HepG2 (cell line): ENCODE measurements at regions not wholly inside any gene's neighbourhood (a gene's known extent, or its start where the extent isn't known, plus 50 kb on each side); places are given as distances from the start of the nearest gene placed in this dataset.

ENCODE experiments used
- ATAC-seq: fragments of 200-7000 bp; cut with Tn5 transposase; 3 replicates; pipeline ENCODE4 v1.9.1; 2020; ENCODE audit warnings: mild to moderate bottlenecking, moderate library complexity
- BruUV-seq: library from RNA; stranded (reverse); fragments of 400-500 nt; replicated peaks from 2 replicates; lab custom pipeline; 2021; lab: Mats Ljungman, UMichigan
- CTCF ChIA-PET: fragments of 300-600 bp; formaldehyde crosslinking; extraction: SDS; loops from one replicate; lab custom pipeline; 2021; ENCODE audit warnings: low total read pairs, inconsistent platforms, low intra/inter-chr PET ratio; lab: Yijun Ruan, JAX
- POLR2A ChIA-PET: fragments of 350-600 bp; sonication (Branson Sonifier 250); formaldehyde crosslinking; loops from one replicate; lab custom pipeline; 2020; ENCODE audit warnings: antibody characterized with exemption, inconsistent platforms; lab: Yijun Ruan, JAX
- DNase-seq: peaks from one replicate; pipeline ENCODE4 v3.0.0-alpha.2; 2015; ENCODE audit warnings: low spot score
- FAIRE-seq: peaks from 3 replicates; lab custom pipeline; 2011; peaks lifted over from hg19 to GRCh38; lab: Jason Lieb, UNC
- H2AFZ ChIP-seq: one replicate; pipeline ENCODE4 v1.6.1; 2011; ENCODE audit warnings: low read length, inconsistent platforms
- H3K27ac ChIP-seq: fragments of 300-600 bp; 3 replicates; pipeline ENCODE4 v1.8.0; 2011; ENCODE audit warnings: mixed run types, mild to moderate bottlenecking, mixed read lengths, low read length, inconsistent platforms; ENCODE audit not compliant: insufficient read depth; ENCODE audit errors: extremely low read length
- H3K27me3 ChIP-seq, 2 experiments: fragments of 200-600 bp in 1 of 2; 2 replicates in 1 of 2; 3 replicates in 1 of 2; pipeline versions ENCODE4 v1.6.0 to v1.8.0; 2011; ENCODE audit warnings: low read length in 2 of 2, mild to moderate bottlenecking in 2 of 2, moderate library complexity in 2 of 2, inconsistent platforms in 1 of 2; ENCODE audit not compliant: insufficient read depth in 2 of 2, control insufficient read depth in 1 of 2
- H3K36me3 ChIP-seq, 2 experiments: fragments of 200-600 bp in 1 of 2; replicated peaks in 1 of 2; 2 replicates in 1 of 2; 3 replicates in 1 of 2; pipeline versions ENCODE4 v1.5.1 to v1.8.0; 2011; ENCODE audit warnings: low read length in 2 of 2, inconsistent platforms in 1 of 2; ENCODE audit not compliant: insufficient read depth in 2 of 2, control insufficient read depth in 1 of 2
- H3K4me1 ChIP-seq: 2 replicates; pipeline ENCODE4 v1.5.1; 2012; ENCODE audit warnings: low read length, inconsistent platforms; ENCODE audit not compliant: insufficient read depth
- H3K4me2 ChIP-seq: 2 replicates; pipeline ENCODE4 v1.6.0; 2011; ENCODE audit warnings: low read depth, low read length, inconsistent platforms
- H3K4me3 ChIP-seq, 3 experiments: fragments of 200-600 bp in 1 of 3; sonication (generic), shearing (Covaris generic) in 1 of 3; replicated peaks in 1 of 3; 2 replicates each; pipeline ENCODE4 v1.5.1; 2011 to 2016; ENCODE audit warnings: low read length in 3 of 3, inconsistent platforms in 2 of 3, low read depth in 2 of 3, mild to moderate bottlenecking in 2 of 3, control low read depth in 1 of 3, mixed read lengths in 1 of 3; ENCODE audit not compliant: insufficient read depth in 1 of 3
- H3K79me2 ChIP-seq: one replicate; pipeline ENCODE4 v1.6.1; 2011; ENCODE audit warnings: low read length, inconsistent platforms; ENCODE audit not compliant: insufficient read depth
- H3K9ac ChIP-seq: 2 replicates; pipeline ENCODE4 v1.6.0; 2011; ENCODE audit warnings: mild to moderate bottlenecking, low read depth, low read length, inconsistent platforms; ENCODE audit not compliant: insufficient read depth
- H3K9me3 ChIP-seq: 2 replicates; pipeline ENCODE4 v1.5.1; 2012; ENCODE audit warnings: mild to moderate bottlenecking, low read length
- H4K20me1 ChIP-seq: 2 replicates; pipeline ENCODE4 v1.6.0; 2011; ENCODE audit warnings: inconsistent platforms, mild to moderate bottlenecking, low read length, moderate library complexity; ENCODE audit not compliant: insufficient read depth
- AHR ChIP-seq: IDR thresholded peaks from 2 replicates; pipeline ENCODE4 v1.6.1; 2018; ENCODE audit warnings: missing genetic modification reagents, missing compliant biosample characterization
- DZIP1 ChIP-seq: sonication (generic); formaldehyde crosslinking; IDR thresholded peaks from 2 replicates; pipeline ENCODE4 v1.5.0; 2020; ENCODE audit warnings: mild to moderate bottlenecking, missing genetic modification reagents
- EP300 ChIP-seq, 3 experiments: sonication (generic) in 1 of 3; formaldehyde crosslinking in 1 of 3; IDR thresholded peaks; 2 replicates each; pipeline versions ENCODE4 v1.5.1 to v1.6.1; 2011 to 2020; ENCODE audit warnings: low read depth in 2 of 3, low read length in 2 of 3, borderline replicate concordance in 1 of 3, improper control_type of control experiment in 1 of 3, mild to moderate bottlenecking in 1 of 3, missing genetic modification reagents in 1 of 3, moderate library complexity in 1 of 3
- ETV5 ChIP-seq: IDR thresholded peaks from 2 replicates; pipeline ENCODE4 v1.6.1; 2018; ENCODE audit warnings: missing biosample characterization, missing genetic modification reagents, inconsistent platforms, borderline replicate concordance
- HES4 ChIP-seq: sonication (generic); formaldehyde crosslinking; IDR thresholded peaks from 2 replicates; pipeline ENCODE4 v1.9.0; 2021; ENCODE audit warnings: mild to moderate bottlenecking, missing genetic modification reagents, borderline replicate concordance
- HNF1B ChIP-seq: sonication (generic); formaldehyde crosslinking; IDR thresholded peaks from 2 replicates; pipeline ENCODE4 v1.5.1; 2020; ENCODE audit warnings: mild to moderate bottlenecking, moderate library complexity, missing genetic modification reagents
- RXRB ChIP-seq: IDR thresholded peaks from 2 replicates; pipeline ENCODE4 v1.6.1; 2016; ENCODE audit warnings: borderline replicate concordance, missing genetic modification reagents, missing compliant biosample characterization
- SOX13 ChIP-seq, 3 experiments: fragments of 450-650 bp in 1 of 3; sonication (generic) in 1 of 3; formaldehyde crosslinking in 1 of 3; IDR thresholded peaks in 2 of 3; conservative IDR thresholded peaks in 1 of 3; 2 replicates each; pipeline versions ENCODE4 v1.5.0 to v1.6.1; 2016 to 2020; ENCODE audit warnings: antibody characterized with exemption in 1 of 3, mild to moderate bottlenecking in 1 of 3, missing compliant biosample characterization in 1 of 3, missing genetic modification reagents in 1 of 3, moderate library complexity in 1 of 3
- TBX3 ChIP-seq: fragments of 450-650 bp; IDR thresholded peaks from 2 replicates; pipeline ENCODE4 v1.6.1; 2017; ENCODE audit warnings: antibody characterized with exemption, mild to moderate bottlenecking, inconsistent platforms, borderline replicate concordance
- TCF7 ChIP-seq: sonication (generic); IDR thresholded peaks from 2 replicates; pipeline ENCODE4 v1.6.1; 2016; ENCODE audit warnings: antibody characterized with exemption, low read depth
- ZNF160 ChIP-seq: sonication (generic); formaldehyde crosslinking; IDR thresholded peaks from 2 replicates; pipeline ENCODE4 v1.8.0; 2022; ENCODE audit warnings: mild to moderate bottlenecking, inconsistent platforms, missing genetic modification reagents
- ZNF232 ChIP-seq: sonication (generic); formaldehyde crosslinking; IDR thresholded peaks from 2 replicates; pipeline ENCODE4 v1.4.0; 2020; ENCODE audit warnings: missing genetic modification reagents, borderline replicate concordance
- ZNF333 ChIP-seq: sonication (generic); formaldehyde crosslinking; IDR thresholded peaks from 2 replicates; pipeline ENCODE4 v1.4.0; 2020; ENCODE audit warnings: mild to moderate bottlenecking, missing genetic modification reagents, borderline replicate concordance
- ZNF33B ChIP-seq: sonication (generic); formaldehyde crosslinking; IDR thresholded peaks from 2 replicates; pipeline ENCODE4 v1.5.1; 2020; ENCODE audit warnings: mild to moderate bottlenecking, missing genetic modification reagents
- ZNF34 ChIP-seq: sonication (generic); formaldehyde crosslinking; IDR thresholded peaks from 2 replicates; pipeline ENCODE4 v1.4.0; 2020; ENCODE audit warnings: mild to moderate bottlenecking, missing genetic modification reagents, borderline replicate concordance
- ZNF367 ChIP-seq: sonication (generic); formaldehyde crosslinking; IDR thresholded peaks from 2 replicates; pipeline ENCODE4 v1.4.0; 2020; ENCODE audit warnings: missing genetic modification reagents, borderline replicate concordance
- ZNF772 ChIP-seq: sonication (generic); formaldehyde crosslinking; IDR thresholded peaks from 2 replicates; pipeline ENCODE4 v1.5.0; 2020; ENCODE audit warnings: mild to moderate bottlenecking, missing genetic modification reagents
- WGBS: methylation state at CpG from one replicate; pipeline ENCODE4 v1.1.6; 2017; ENCODE audit warnings: low lambda C conversion rate; 5-methylcytosine and 5-hydroxymethylcytosine counted together
- in situ Hi-C: cut with HindIII; loops from 2 replicates; pipeline ENCODE4 v1.10.0; 2017; ENCODE audit warnings: low pct_unique_long_range_greater_than_20kb; ENCODE audit not compliant: extremely low pct_ligation_motif_present
- intact Hi-C: fragments of 100-400 bp; cut with micrococcal nuclease; formaldehyde crosslinking; loops from one replicate; pipeline ENCODE4 v1.10.0; 2022; ENCODE audit not compliant: unreplicated experiment
- TF ChIP-seq, protein P1 (sequence below): IDR thresholded peaks from 2 replicates; pipeline ENCODE4 v1.6.1; 2016; ENCODE audit warnings: missing genetic modification reagents, missing compliant biosample characterization
- TF ChIP-seq, protein P2 (sequence below): sonication (generic); formaldehyde crosslinking; IDR thresholded peaks from 2 replicates; pipeline ENCODE4 v1.5.0; 2020; ENCODE audit warnings: missing genetic modification reagents

- no TSS peak for BruUV-seq
- Histone ChIP-seq H3K79me2 (no peaks in the 10 kb centered on the region), H3K9me3 (no peaks in the 10 kb centered on the region), H3K9ac (no peak overlapping the region), H3K27me3 (no peaks in the 10 kb centered on the region), H4K20me1 (no peaks in the 10 kb centered on the region), H3K4me2 (no peak overlapping the region), H2AFZ (no peak overlapping the region), H3K36me3 (no peaks in the 10 kb centered on the region), H3K4me1 (no peaks in the 10 kb centered on the region), H3K4me3 (no peak overlapping the region), H3K27ac (no peak overlapping the region)
- in situ Hi-C loops: no loop called here
- intact Hi-C loops: no loop called here
- POLR2A ChIA-PET: no interaction called here
- 18% methylated on average over 3 of the region's 3 CpGs for WGBS
- ATAC-seq (no peak), DNase-seq (no peak), FAIRE-seq (no peak)
- CTCF ChIA-PET: no interaction called here
- TF ChIP-seq ZNF33B (CRISPR knock-in tag): no peak
- TF ChIP-seq ZNF160: no peak
- TF ChIP-seq ETV5 (CRISPR knock-in tag): no peak
- TF ChIP-seq RXRB: no peak
- TF ChIP-seq, protein P1, sequence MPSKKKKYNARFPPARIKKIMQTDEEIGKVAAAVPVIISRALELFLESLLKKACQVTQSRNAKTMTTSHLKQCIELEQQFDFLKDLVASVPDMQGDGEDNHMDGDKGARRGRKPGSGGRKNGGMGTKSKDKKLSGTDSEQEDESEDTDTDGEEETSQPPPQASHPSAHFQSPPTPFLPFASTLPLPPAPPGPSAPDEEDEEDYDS (CRISPR knock-in tag): no peak
- TF ChIP-seq, protein P2, sequence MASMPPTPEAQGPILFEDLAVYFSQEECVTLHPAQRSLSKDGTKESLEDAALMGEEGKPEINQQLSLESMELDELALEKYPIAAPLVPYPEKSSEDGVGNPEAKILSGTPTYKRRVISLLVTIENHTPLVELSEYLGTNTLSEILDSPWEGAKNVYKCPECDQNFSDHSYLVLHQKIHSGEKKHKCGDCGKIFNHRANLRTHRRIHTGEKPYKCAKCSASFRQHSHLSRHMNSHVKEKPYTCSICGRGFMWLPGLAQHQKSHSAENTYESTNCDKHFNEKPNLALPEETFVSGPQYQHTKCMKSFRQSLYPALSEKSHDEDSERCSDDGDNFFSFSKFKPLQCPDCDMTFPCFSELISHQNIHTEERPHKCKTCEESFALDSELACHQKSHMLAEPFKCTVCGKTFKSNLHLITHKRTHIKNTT (CRISPR knock-in tag): no peak
- TF ChIP-seq EP300 (IDR thresholded peaks at IDR 0.05; ENCODE audit: low read depth in 2 of 2, low read length in 2 of 2): no peak
- TF ChIP-seq EP300 (CRISPR knock-in tag; IDR thresholded peaks at IDR 0.05; ENCODE audit: borderline replicate concordance): no peak
- TF ChIP-seq ZNF333: no peak
- no peak for TF ChIP-seq TCF7
- TF ChIP-seq ZNF232 (CRISPR knock-in tag): no peak
- no peak for TF ChIP-seq ZNF772
- TF ChIP-seq HES4: no peak
- TF ChIP-seq ZNF34 (CRISPR knock-in tag): no peak
- TF ChIP-seq ZNF367 (CRISPR knock-in tag): no peak
- no peak for TF ChIP-seq SOX13 (IDR thresholded peaks at IDR 0.05)
- TF ChIP-seq SOX13 (CRISPR knock-in tag; conservative IDR thresholded peaks at IDR 0.05 in 1 of 2, IDR thresholded peaks at IDR 0.05 in 1 of 2): no peak
- TF ChIP-seq DZIP1: no peak
- TF ChIP-seq AHR (CRISPR knock-in tag): no peak
- no peak for TF ChIP-seq TBX3
- TF ChIP-seq HNF1B (CRISPR knock-in tag): no peak
These were observed 784.6 kb upstream of the ZEB2 start for GRCh38 chr2:145304501-145304900.
